Endodermal cell (in vitro differentiated cells): ENCODE measurements at regions not wholly inside any gene's neighbourhood (a gene's known extent, or its start where the extent isn't known, plus 50 kb on each side); places are given as distances from the start of the nearest gene placed in this dataset.

ENCODE experiments used
- DNase-seq: peaks from one replicate; pipeline ENCODE4 v3.0.0-alpha.2; 2017
- H3K27ac ChIP-seq: 2 replicates; pipeline ENCODE4 v1.5.1; 2013; ENCODE audit warnings: mild to moderate bottlenecking, low read depth, low read length, moderate library complexity
- H3K27me3 ChIP-seq: 2 replicates; pipeline ENCODE4 v1.6.1; 2013; ENCODE audit warnings: mild to moderate bottlenecking, low read length, moderate library complexity; ENCODE audit not compliant: insufficient read depth, control insufficient read depth, poor library complexity, severe bottlenecking
- H3K36me3 ChIP-seq: 2 replicates; pipeline ENCODE4 v1.7.0; 2013; ENCODE audit warnings: mild to moderate bottlenecking, low read length, moderate library complexity; ENCODE audit not compliant: control insufficient read depth, insufficient read depth
- H3K4me1 ChIP-seq: one replicate; pipeline ENCODE4 v1.7.0; 2013; ENCODE audit warnings: low read length; ENCODE audit not compliant: control insufficient read depth, insufficient read depth
- H3K4me3 ChIP-seq: 2 replicates; pipeline ENCODE4 v1.5.1; 2013; ENCODE audit warnings: mild to moderate bottlenecking, low read length, moderate library complexity
- H3K9ac ChIP-seq: 2 replicates; pipeline ENCODE4 v1.6.1; 2013; ENCODE audit warnings: mild to moderate bottlenecking, low read length, moderate library complexity; ENCODE audit not compliant: poor library complexity, severe bottlenecking; ENCODE audit errors: extremely low read depth
- H3K9me3 ChIP-seq: 2 replicates; pipeline ENCODE4 v1.6.1; 2013; ENCODE audit warnings: mild to moderate bottlenecking, low read length, moderate library complexity; ENCODE audit not compliant: control insufficient read depth
- H3K27ac Mint-ChIP-seq: 2 replicates; pipeline ENCODE4 v1.8.0; 2020; ENCODE audit warnings: mixed read lengths
- H3K27me3 Mint-ChIP-seq: 2 replicates; pipeline ENCODE4 v1.8.0; 2021; ENCODE audit warnings: mild to moderate bottlenecking, mixed read lengths; ENCODE audit not compliant: insufficient read depth
- H3K36me3 Mint-ChIP-seq: 2 replicates; pipeline ENCODE4 v1.8.0; 2020; ENCODE audit warnings: low read depth, mixed read lengths
- H3K4me1 Mint-ChIP-seq: 2 replicates; pipeline ENCODE4 v1.8.0; 2020; ENCODE audit warnings: mixed read lengths
- H3K4me3 Mint-ChIP-seq: 2 replicates; pipeline ENCODE4 v1.8.0; 2020; ENCODE audit warnings: mild to moderate bottlenecking, moderate library complexity, mixed read lengths
- H3K9me3 Mint-ChIP-seq: 2 replicates; pipeline ENCODE4 v1.8.0; 2020; ENCODE audit warnings: mild to moderate bottlenecking, mixed read lengths
- WGBS, 2 experiments: methylation state at CpG; one replicate each; pipeline versions ENCODE4 v1.1.5 to v1.1.7; 2013; ENCODE audit warnings: missing lambda C conversion rate in 2 of 2, mixed read lengths in 1 of 2; ENCODE audit not compliant: insufficient coverage in 1 of 2, insufficient read length in 1 of 2; 5-methylcytosine and 5-hydroxymethylcytosine counted together
- TF ChIP-seq, protein P1 (sequence below): fragments of 200-600 bp; sonication (generic); conservative IDR thresholded peaks from 2 replicates; pipeline ENCODE4 v1.5.0; 2021; ENCODE audit warnings: antibody characterized with exemption, mild to moderate bottlenecking

DNA sequence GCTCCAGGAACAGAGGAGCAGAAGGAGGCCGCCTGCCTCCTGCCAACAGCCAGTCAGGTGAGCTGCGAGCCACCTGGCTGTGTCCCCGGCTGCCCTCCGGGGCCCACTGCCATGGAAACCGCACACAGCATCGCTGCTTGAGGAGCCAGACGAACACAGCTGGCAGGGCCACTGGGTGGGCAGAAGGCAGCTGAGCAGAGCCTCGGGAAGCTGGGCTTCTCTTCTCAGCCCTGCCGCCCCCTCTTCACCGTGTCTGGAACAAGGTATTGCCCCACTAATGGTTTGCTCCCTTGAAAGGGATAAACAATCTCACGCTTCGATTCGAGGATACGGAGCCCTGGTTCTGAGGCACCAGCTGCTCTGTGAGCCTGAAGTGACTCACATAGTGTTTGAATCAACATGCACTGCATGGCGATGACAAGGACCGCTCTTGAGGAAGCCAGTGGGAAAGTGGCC, 63.7 kb upstream of the RUFY1 start:
- Histone ChIP-seq H3K4me3 (no peak overlapping the region), H3K36me3 (no peaks in the 10 kb centered on the region), H3K9me3 (no peaks in the 10 kb centered on the region), H3K27me3 (no peaks in the 10 kb centered on the region), H3K27ac (no peak overlapping the region), H3K4me1 (no peaks in the 10 kb centered on the region), H3K9ac (no peak overlapping the region)
- Mint-ChIP-seq H3K27me3 (no peaks in the 10 kb centered on the region), H3K27ac (no peak overlapping the region), H3K4me3 (no peak overlapping the region), H3K4me1 (no peaks in the 10 kb centered on the region), H3K9me3 (peaks cover 7% of the 10 kb centered on the region), H3K36me3 (no peaks in the 10 kb centered on the region)
- DNase-seq, result no peak
- TF ChIP-seq, protein P1, sequence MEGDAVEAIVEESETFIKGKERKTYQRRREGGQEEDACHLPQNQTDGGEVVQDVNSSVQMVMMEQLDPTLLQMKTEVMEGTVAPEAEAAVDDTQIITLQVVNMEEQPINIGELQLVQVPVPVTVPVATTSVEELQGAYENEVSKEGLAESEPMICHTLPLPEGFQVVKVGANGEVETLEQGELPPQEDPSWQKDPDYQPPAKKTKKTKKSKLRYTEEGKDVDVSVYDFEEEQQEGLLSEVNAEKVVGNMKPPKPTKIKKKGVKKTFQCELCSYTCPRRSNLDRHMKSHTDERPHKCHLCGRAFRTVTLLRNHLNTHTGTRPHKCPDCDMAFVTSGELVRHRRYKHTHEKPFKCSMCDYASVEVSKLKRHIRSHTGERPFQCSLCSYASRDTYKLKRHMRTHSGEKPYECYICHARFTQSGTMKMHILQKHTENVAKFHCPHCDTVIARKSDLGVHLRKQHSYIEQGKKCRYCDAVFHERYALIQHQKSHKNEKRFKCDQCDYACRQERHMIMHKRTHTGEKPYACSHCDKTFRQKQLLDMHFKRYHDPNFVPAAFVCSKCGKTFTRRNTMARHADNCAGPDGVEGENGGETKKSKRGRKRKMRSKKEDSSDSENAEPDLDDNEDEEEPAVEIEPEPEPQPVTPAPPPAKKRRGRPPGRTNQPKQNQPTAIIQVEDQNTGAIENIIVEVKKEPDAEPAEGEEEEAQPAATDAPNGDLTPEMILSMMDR, result no peak
- 91 to 94% methylated on average over 14 to 16 of the region's 16 CpGs for WGBS, 2 experiments

DNA sequence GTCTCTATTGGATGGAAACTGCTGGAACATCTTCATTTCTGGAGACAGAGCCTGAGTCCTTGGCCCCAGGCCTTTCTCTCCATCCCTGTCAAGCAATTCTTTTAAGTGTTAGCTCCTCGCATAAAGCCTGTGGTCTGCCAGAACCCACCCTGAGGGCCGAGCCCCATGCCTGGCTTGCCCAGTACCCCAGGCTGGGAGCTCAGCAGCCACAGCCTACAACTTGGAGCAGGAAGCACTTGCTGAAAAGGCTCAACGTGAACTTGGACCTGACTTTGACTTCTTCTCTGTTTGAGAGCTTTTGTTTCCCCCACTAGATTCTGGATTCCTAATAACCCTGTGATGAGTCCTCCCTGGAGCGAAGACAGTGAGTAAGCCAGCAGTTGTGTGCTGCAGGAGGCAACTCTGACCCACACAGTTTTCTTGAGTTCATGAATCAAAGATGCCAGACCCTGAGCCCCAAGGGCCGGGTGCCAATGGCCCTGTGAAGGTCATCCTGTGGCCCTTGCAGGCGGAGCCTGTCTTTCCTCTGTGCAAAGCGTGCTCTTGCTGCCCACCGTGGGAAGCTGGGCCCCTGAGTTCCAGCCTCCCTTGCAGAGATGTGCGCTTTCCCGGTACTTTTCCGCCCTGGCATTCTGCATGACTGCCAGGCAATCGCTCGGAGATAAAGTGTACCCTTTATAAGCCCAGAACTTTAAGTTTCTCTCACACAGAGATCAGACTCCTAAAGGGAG, 64.3 kb upstream of the RUFY1 start:
- TF ChIP-seq, protein P1, result no peak
- H3K4me1 Mint-ChIP-seq, result no peaks in the 10 kb centered on the region
- H3K9me3 Mint-ChIP-seq, result peaks cover 6% of the 10 kb centered on the region
- H3K4me1 ChIP-seq, result no peaks in the 10 kb centered on the region
- no peak overlapping the region for H3K4me3 Mint-ChIP-seq
- H3K27me3 Mint-ChIP-seq, result no peaks in the 10 kb centered on the region
- no peaks in the 10 kb centered on the region for H3K9me3 ChIP-seq
- H3K36me3 Mint-ChIP-seq, result no peaks in the 10 kb centered on the region
- no peaks in the 10 kb centered on the region for H3K27me3 ChIP-seq
- no peak overlapping the region for H3K27ac Mint-ChIP-seq
- H3K9ac ChIP-seq, result no peak overlapping the region
- H3K4me3 ChIP-seq, result no peak overlapping the region
- WGBS, 2 experiments, result 86 to 88% methylated on average over 13 of the region's 13 CpGs
- H3K27ac ChIP-seq, result no peak overlapping the region
- H3K36me3 ChIP-seq, result no peaks in the 10 kb centered on the region
- no peak for DNase-seq

DNA sequence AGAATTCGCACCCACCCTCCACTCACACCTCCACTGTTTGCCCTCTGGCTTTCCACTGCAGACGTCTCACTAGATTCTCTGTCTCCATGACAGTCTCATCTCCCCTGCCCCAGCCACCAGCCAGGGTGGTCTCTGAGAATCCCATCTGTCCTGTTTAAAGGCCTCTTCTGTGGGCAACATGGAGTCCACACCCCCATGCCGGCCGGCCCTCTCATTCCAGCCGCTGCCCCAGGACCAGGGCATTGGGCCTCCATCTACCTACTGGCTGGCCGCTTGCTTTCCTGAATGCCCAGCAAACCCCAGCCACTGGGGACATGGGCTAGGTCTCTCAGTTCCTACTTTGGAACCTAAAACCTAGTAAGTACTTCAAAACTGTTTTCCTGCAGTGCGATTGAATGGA, 65.6 kb upstream of the RUFY1 start:
- no peak overlapping the region for H3K4me3 Mint-ChIP-seq
- TF ChIP-seq, protein P1, result no peak
- no peak overlapping the region for H3K4me3 ChIP-seq

More for the DNA sequence above, 65.6 kb upstream of the RUFY1 start:
- no peak overlapping the region for H3K27ac ChIP-seq
- no peaks in the 10 kb centered on the region for H3K4me1 Mint-ChIP-seq
- H3K9me3 Mint-ChIP-seq, result peaks cover 11% of the 10 kb centered on the region
- H3K36me3 Mint-ChIP-seq, result no peaks in the 10 kb centered on the region
- H3K27me3 Mint-ChIP-seq, result no peaks in the 10 kb centered on the region
- H3K4me1 ChIP-seq, result no peaks in the 10 kb centered on the region
- no peak overlapping the region for H3K27ac Mint-ChIP-seq
- WGBS, 2 experiments, result 94 to 95% methylated on average over 6 to 7 of the region's 7 CpGs
- no peak for DNase-seq
- no peaks in the 10 kb centered on the region for H3K9me3 ChIP-seq
- H3K9ac ChIP-seq, result no peak overlapping the region
- H3K27me3 ChIP-seq, result no peaks in the 10 kb centered on the region
- no peaks in the 10 kb centered on the region for H3K36me3 ChIP-seq
